H1 (cell line): ENCODE measurements at regions not wholly inside any gene's neighbourhood (a gene's known extent, or its start where the extent isn't known, plus 50 kb on each side); places are given as distances from the start of the nearest gene placed in this dataset.

Source experiments
- CTCF ChIA-PET: fragments of 300-600 bp; sonication (Branson Sonifier 250); formaldehyde crosslinking; loops from one replicate; lab custom pipeline; 2021; ENCODE audit not compliant: partially characterized antibody; lab: Charles Lee
- POLR2A ChIA-PET: fragments of 300-600 bp; sonication (Branson Sonifier 250); formaldehyde crosslinking; loops from one replicate; lab custom pipeline; 2021; ENCODE audit warnings: inconsistent platforms; ENCODE audit not compliant: partially characterized antibody; lab: Charles Lee
- DNase-seq, 2 experiments: peaks; one replicate each; pipeline versions ENCODE4 v3.0.0 to v3.0.0-alpha.2; 2010 to 2022; ENCODE audit warnings: low spot score in 2 of 2, low read depth in 1 of 2, mixed read lengths in 1 of 2
- FAIRE-seq: peaks from 2 replicates; lab custom pipeline; 2011; peaks lifted over from hg19 to GRCh38; lab: Jason Lieb, UNC
- H2AFZ ChIP-seq: 2 replicates; pipeline ENCODE4 v1.8.1; 2012; ENCODE audit warnings: low read length, inconsistent platforms
- H2AK5ac ChIP-seq: 2 replicates; pipeline ENCODE4 v1.6.1; 2013; ENCODE audit warnings: low read depth, low read length
- H2BK120ac ChIP-seq: replicated peaks from 2 replicates; pipeline ENCODE3; 2013; ENCODE audit warnings: low read depth, low read length, inconsistent platforms
- H2BK12ac ChIP-seq: 2 replicates; pipeline ENCODE4 v1.6.1; 2013; ENCODE audit warnings: low read depth, low read length
- H2BK15ac ChIP-seq: 2 replicates; pipeline ENCODE4 v1.6.1; 2013; ENCODE audit warnings: low read length
- H2BK20ac ChIP-seq: 2 replicates; pipeline ENCODE4 v1.6.1; 2013; ENCODE audit warnings: low read length
- H2BK5ac ChIP-seq: 2 replicates; pipeline ENCODE4 v1.6.1; 2013; ENCODE audit warnings: low read depth, low read length
- H3K14ac ChIP-seq: 2 replicates; pipeline ENCODE4 v1.6.1; 2013; ENCODE audit warnings: inconsistent platforms; ENCODE audit not compliant: insufficient read length
- H3K18ac ChIP-seq: 2 replicates; pipeline ENCODE4 v1.6.1; 2013; ENCODE audit warnings: low read length; ENCODE audit errors: extremely low read depth
- H3K23ac ChIP-seq: 2 replicates; pipeline ENCODE4 v1.6.1; 2013; ENCODE audit warnings: inconsistent platforms; ENCODE audit not compliant: insufficient read length
- H3K23me2 ChIP-seq: 2 replicates; pipeline ENCODE4 v1.6.1; 2013; ENCODE audit warnings: low read depth, low read length
- H3K27ac ChIP-seq: 2 replicates; pipeline ENCODE4 v1.6.1; 2011; ENCODE audit warnings: low read depth, low read length, inconsistent platforms
- H3K27me3 ChIP-seq, 4 experiments: replicated peaks in 1 of 4; 1 replicate in 1 of 4; 2 replicates in 3 of 4; pipeline versions ENCODE4 v1.6.1 to v1.8.1; 2011 to 2013; ENCODE audit warnings: low read length in 3 of 4, mild to moderate bottlenecking in 3 of 4, inconsistent platforms in 2 of 4, mixed read lengths in 2 of 4, moderate library complexity in 1 of 4; ENCODE audit not compliant: control insufficient read depth in 3 of 4, insufficient read depth in 3 of 4; ENCODE audit errors: extremely low read depth in 1 of 4
- H3K36me3 ChIP-seq, 4 experiments: 2 replicates each; pipeline versions ENCODE4 v1.6.1 to v1.8.1; 2011 to 2013; ENCODE audit warnings: mild to moderate bottlenecking in 4 of 4, low read length in 3 of 4, moderate library complexity in 2 of 4, control low read depth in 1 of 4, inconsistent platforms in 1 of 4; ENCODE audit not compliant: insufficient read depth in 4 of 4, control insufficient read depth in 2 of 4
- H3K4ac ChIP-seq: replicated peaks from 2 replicates; pipeline ENCODE3; 2013; ENCODE audit warnings: low read length, low read depth, mixed read lengths, inconsistent platforms; ENCODE audit not compliant: insufficient read length
- H3K4me1 ChIP-seq, 4 experiments: replicated peaks in 1 of 4; 1 replicate in 1 of 4; 2 replicates in 3 of 4; pipeline versions ENCODE4 v1.6.1 to v1.8.1; 2011 to 2013; ENCODE audit warnings: low read length in 3 of 4, inconsistent platforms in 2 of 4, mixed read lengths in 1 of 4; ENCODE audit not compliant: insufficient read depth in 4 of 4, control insufficient read depth in 3 of 4
- H3K4me2 ChIP-seq, 2 experiments: 2 replicates each; pipeline versions ENCODE4 v1.6.1 to v1.8.1; 2011 to 2013; ENCODE audit warnings: low read depth in 2 of 2, low read length in 2 of 2, control low read depth in 1 of 2, inconsistent platforms in 1 of 2, mild to moderate bottlenecking in 1 of 2; ENCODE audit not compliant: insufficient read depth in 1 of 2
- H3K4me3 ChIP-seq, 4 experiments: fragments of 200-600, 300-600 bp in 1 of 4; sonication (generic), shearing (Covaris generic), sonication (Bioruptor Twin) in 1 of 4; 2 replicates each; pipeline versions ENCODE4 v1.5.1 to v1.8.1; 2011 to 2016; ENCODE audit warnings: low read length in 4 of 4, low read depth in 3 of 4, control low read depth in 2 of 4, inconsistent platforms in 2 of 4, mild to moderate bottlenecking in 2 of 4, mixed read lengths in 1 of 4, moderate library complexity in 1 of 4; ENCODE audit not compliant: insufficient read depth in 2 of 4; ENCODE audit errors: extremely low read depth in 1 of 4
- H3K56ac ChIP-seq: replicated peaks from 2 replicates; pipeline ENCODE3; 2013; ENCODE audit warnings: low read depth, mild to moderate bottlenecking, mixed read lengths, low read length, inconsistent platforms; ENCODE audit not compliant: insufficient read length
- H3K79me1 ChIP-seq: 2 replicates; pipeline ENCODE4 v1.6.1; 2013; ENCODE audit warnings: low read depth, low read length, control low read depth
- H3K79me2 ChIP-seq, 2 experiments: 2 replicates each; pipeline versions ENCODE4 v1.6.1 to v1.8.1; 2012 to 2013; ENCODE audit warnings: low read length in 2 of 2, mild to moderate bottlenecking in 2 of 2, inconsistent platforms in 1 of 2; ENCODE audit not compliant: insufficient read depth in 2 of 2, control insufficient read depth in 1 of 2
- H3K9ac ChIP-seq, 4 experiments: replicated peaks in 1 of 4; 1 replicate in 1 of 4; 2 replicates in 3 of 4; pipeline versions ENCODE4 v1.6.1 to v1.8.1; 2011 to 2013; ENCODE audit warnings: low read depth in 3 of 4, low read length in 3 of 4, control low read depth in 2 of 4, mild to moderate bottlenecking in 2 of 4, moderate library complexity in 2 of 4, inconsistent platforms in 1 of 4; ENCODE audit errors: extremely low read depth in 1 of 4
- H3K9me3 ChIP-seq, 2 experiments: 2 replicates each; pipeline versions ENCODE4 v1.6.1 to v1.8.1; 2012 to 2013; ENCODE audit warnings: mild to moderate bottlenecking in 2 of 2, moderate library complexity in 2 of 2, control low read depth in 1 of 2, inconsistent platforms in 1 of 2, low read depth in 1 of 2, low read length in 1 of 2, mixed read lengths in 1 of 2; ENCODE audit not compliant: insufficient read depth in 2 of 2
- H4K20me1 ChIP-seq, 2 experiments: replicated peaks in 1 of 2; 2 replicates each; pipeline versions ENCODE3 to v1.8.1; 2011 to 2013; ENCODE audit warnings: inconsistent platforms in 2 of 2, low read length in 2 of 2, mild to moderate bottlenecking in 1 of 2; ENCODE audit not compliant: insufficient read depth in 2 of 2, control insufficient read depth in 1 of 2
- H4K5ac ChIP-seq: 2 replicates; pipeline ENCODE4 v1.6.1; 2013; ENCODE audit warnings: low read length, low read depth, mixed read lengths, inconsistent platforms; ENCODE audit not compliant: insufficient read length
- H4K8ac ChIP-seq: 2 replicates; pipeline ENCODE4 v1.8.0; 2013; ENCODE audit warnings: mild to moderate bottlenecking, moderate library complexity, low read length, inconsistent platforms; ENCODE audit not compliant: insufficient read depth; ENCODE audit errors: extremely low read depth
- H4K91ac ChIP-seq: replicated peaks from 2 replicates; pipeline ENCODE3; 2013; ENCODE audit warnings: low read length, mixed read lengths, inconsistent platforms; ENCODE audit not compliant: insufficient read length
- BRCA1 ChIP-seq: IDR thresholded peaks from 2 replicates; pipeline ENCODE4 v1.6.1; 2012; ENCODE audit warnings: low read depth, low read length, improper control_type of control experiment
- CEBPB ChIP-seq: IDR thresholded peaks from 2 replicates; pipeline ENCODE4 v1.6.1; 2012; ENCODE audit warnings: low read depth, low read length
- FOSL1 ChIP-seq: IDR thresholded peaks from 2 replicates; pipeline ENCODE4 v1.6.1; 2011; ENCODE audit warnings: mild to moderate bottlenecking, low read depth, low read length, moderate library complexity; ENCODE audit not compliant: insufficient read depth
- KDM1A ChIP-seq: fragments of 200-600, 300-600 bp; sonication (generic); IDR thresholded peaks from 2 replicates; pipeline ENCODE4 v1.7.1; 2016; ENCODE audit warnings: mild to moderate bottlenecking, low read length, borderline replicate concordance
- NANOG ChIP-seq: IDR thresholded peaks from 2 replicates; pipeline ENCODE4 v1.6.1; 2011; ENCODE audit warnings: low read length, low read depth, mild to moderate bottlenecking, inconsistent platforms; ENCODE audit not compliant: insufficient read depth, poor library complexity, severe bottlenecking
- NRF1 ChIP-seq: IDR thresholded peaks from 2 replicates; pipeline ENCODE4 v1.6.1; 2011; ENCODE audit warnings: mild to moderate bottlenecking, low read depth, low read length, improper control_type of control experiment
- RXRA ChIP-seq: IDR thresholded peaks from 2 replicates; pipeline ENCODE4 v1.6.1; 2011; ENCODE audit warnings: low read depth, mild to moderate bottlenecking, low read length, moderate library complexity; ENCODE audit not compliant: insufficient read depth
- SIRT6 ChIP-seq: IDR thresholded peaks from one replicate; pipeline ENCODE4 v1.7.1; 2012; ENCODE audit warnings: low read length, inconsistent platforms
- SIX5 ChIP-seq: IDR thresholded peaks from 2 replicates; pipeline ENCODE4 v1.6.1; 2011; ENCODE audit warnings: mild to moderate bottlenecking, low read depth, low read length
- YY1 ChIP-seq: IDR thresholded peaks from 2 replicates; pipeline ENCODE4 v1.6.1; 2011; ENCODE audit warnings: low read depth, mild to moderate bottlenecking, low read length
- WGBS, 2 experiments: shearing (Covaris generic) in 1 of 2; methylation state at CpG; one replicate each; pipeline versions ENCODE4 v1.1.6 to v1.1.7; 2013 to 2015; ENCODE audit warnings: low lambda C conversion rate in 2 of 2, mixed read lengths in 2 of 2, inconsistent platforms in 1 of 2, low coverage in 1 of 2, missing lambda C conversion rate in 1 of 2; ENCODE audit not compliant: insufficient replicate concordance in 2 of 2, insufficient coverage in 1 of 2, insufficient read length in 1 of 2; ENCODE audit errors: extremely low coverage in 1 of 2, missing lambda C conversion rate in 1 of 2; 5-methylcytosine and 5-hydroxymethylcytosine counted together
- TF ChIP-seq, protein P1 (sequence below): IDR thresholded peaks from 2 replicates; pipeline ENCODE4 v1.6.1; 2012; ENCODE audit warnings: low read length, inconsistent platforms
- TF ChIP-seq, protein P2 (sequence below): IDR thresholded peaks from 2 replicates; pipeline ENCODE4 v1.6.1; 2011; ENCODE audit warnings: low read depth, mild to moderate bottlenecking, low read length; ENCODE audit not compliant: insufficient read depth

DNA sequence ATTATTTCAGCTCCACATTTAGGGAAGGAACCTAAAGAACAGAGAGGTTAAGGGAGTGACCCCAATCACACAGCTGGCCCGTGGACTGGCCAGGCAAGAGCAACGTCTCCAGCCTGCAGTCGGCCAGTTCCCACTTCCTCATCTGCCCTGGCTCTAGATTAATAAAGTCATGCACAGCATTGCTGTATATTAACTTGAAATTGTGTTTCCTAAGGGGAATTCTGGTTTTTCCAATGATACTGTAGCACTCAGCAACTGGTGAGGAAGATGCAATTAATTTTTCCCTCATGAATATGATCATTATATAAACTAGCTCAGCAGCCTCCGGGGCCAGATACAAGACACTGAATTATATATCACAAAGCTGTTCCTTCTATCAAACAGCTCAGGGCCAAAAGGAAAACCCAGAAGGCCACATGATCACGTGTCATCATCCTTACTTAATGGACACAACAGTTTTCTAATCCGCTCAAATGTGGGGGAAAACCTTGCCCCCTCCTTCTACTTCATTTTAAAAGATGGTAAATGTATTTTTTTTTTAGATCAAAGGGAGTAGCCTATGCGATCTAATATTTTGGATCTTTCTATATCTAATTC, 295.3 kb upstream of the PRKCQ start:
- Histone ChIP-seq H2BK5ac (no peak overlapping the region), H3K18ac (no peak overlapping the region), H2BK15ac (no peak overlapping the region), H4K91ac (no peak overlapping the region), H4K8ac (no peak overlapping the region), H3K14ac (no peak overlapping the region), H4K20me1 (no peaks in the 10 kb centered on the region), H4K5ac (no peak overlapping the region), H3K4me2 (no peak overlapping the region), H3K9ac (no peak overlapping the region), H3K4me3 (no peak overlapping the region), H2BK20ac (no peak overlapping the region), H3K79me2 (no peaks in the 10 kb centered on the region), H2BK12ac (no peak overlapping the region), H3K4ac (no peak overlapping the region), H3K27ac (no peak overlapping the region), H3K36me3 (no peaks in the 10 kb centered on the region), H2AK5ac (no peak overlapping the region), H3K27me3 (no peaks in the 10 kb centered on the region), H3K4me1 (peaks cover 4 to 16% (median 8%) of the 10 kb centered on the region in 4 experiments; a peak in 6 of 7 replicates), H3K79me1 (no peaks in the 10 kb centered on the region), H3K23me2 (no peaks in the 10 kb centered on the region), H2AFZ (no peak overlapping the region), H3K56ac (no peak overlapping the region), H3K9me3 (no peaks in the 10 kb centered on the region), H2BK120ac (no peak overlapping the region), H3K23ac (no peak overlapping the region)
- ChIA-PET POLR2A (interaction anchor here (0.7 to 1.3 kb wide), 3 partner anchors 11 to 524 kb away, joined by 3 read pairs; no protein-coding TSS in a partner anchor), CTCF (interaction anchor here (0.6 to 1.0 kb wide), 3 partner anchors 9 to 305 kb away, joined by 3 read pairs; no protein-coding TSS in a partner anchor)
- no peak for DNase-seq
- FAIRE-seq = no peak
- WGBS, 2 experiments = 91% methylated on average over 7 of the region's 7 CpGs; no CpG with 5 or more reads in 1 of the 2 experiments
- TF ChIP-seq, protein P1, sequence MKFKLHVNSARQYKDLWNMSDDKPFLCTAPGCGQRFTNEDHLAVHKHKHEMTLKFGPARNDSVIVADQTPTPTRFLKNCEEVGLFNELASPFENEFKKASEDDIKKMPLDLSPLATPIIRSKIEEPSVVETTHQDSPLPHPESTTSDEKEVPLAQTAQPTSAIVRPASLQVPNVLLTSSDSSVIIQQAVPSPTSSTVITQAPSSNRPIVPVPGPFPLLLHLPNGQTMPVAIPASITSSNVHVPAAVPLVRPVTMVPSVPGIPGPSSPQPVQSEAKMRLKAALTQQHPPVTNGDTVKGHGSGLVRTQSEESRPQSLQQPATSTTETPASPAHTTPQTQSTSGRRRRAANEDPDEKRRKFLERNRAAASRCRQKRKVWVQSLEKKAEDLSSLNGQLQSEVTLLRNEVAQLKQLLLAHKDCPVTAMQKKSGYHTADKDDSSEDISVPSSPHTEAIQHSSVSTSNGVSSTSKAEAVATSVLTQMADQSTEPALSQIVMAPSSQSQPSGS = no peak
- TF ChIP-seq RXRA = no peak
- TF ChIP-seq FOSL1 = no peak
- TF ChIP-seq, protein P2, sequence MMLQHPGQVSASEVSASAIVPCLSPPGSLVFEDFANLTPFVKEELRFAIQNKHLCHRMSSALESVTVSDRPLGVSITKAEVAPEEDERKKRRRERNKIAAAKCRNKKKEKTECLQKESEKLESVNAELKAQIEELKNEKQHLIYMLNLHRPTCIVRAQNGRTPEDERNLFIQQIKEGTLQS = no peak
- TF ChIP-seq BRCA1 = no peak
- TF ChIP-seq KDM1A = no peak
- no peak for TF ChIP-seq NRF1
- no peak for TF ChIP-seq CEBPB
- TF ChIP-seq SIRT6 = no peak
- TF ChIP-seq NANOG = no peak
- no peak for TF ChIP-seq SIX5
- TF ChIP-seq YY1 = no peak
